ENCODE measurements at regions not wholly inside any gene's neighbourhood (a gene's known extent, or its start where the extent isn't known, plus 50 kb on each side); places are given as distances from the start of the nearest gene placed in this dataset.

- WGBS, 2 donors = 72 to 80% methylated on average over 2 of the region's 2 CpGs
- TF ChIP-seq CTCF (IDR thresholded peaks at IDR 0.05) = no peak
- FAIRE-seq (no peak), DNase-seq (no peak), ATAC-seq (no peak)
- H3K27me3 ChIP-seq = no peaks in the 10 kb centered on the region
- H3K27ac ChIP-seq = no peak overlapping the region
- no peaks in the 10 kb centered on the region for H3K4me1 ChIP-seq
- intact Hi-C loops (cut with DNase I) = no loop called here
- H3K9me3 ChIP-seq = no peaks in the 10 kb centered on the region
- H3K4me3 ChIP-seq = no peak overlapping the region
- no peaks in the 10 kb centered on the region for H3K36me3 ChIP-seq
Measured at GRCh38 chr4:19842471-19842870, 409.2 kb upstream of the SLIT2 start.

- Histone ChIP-seq H3K4me1 (no peaks in the 10 kb centered on the region), H3K27ac (no peak overlapping the region), H3K36me3 (no peaks in the 10 kb centered on the region), H3K9me3 (no peaks in the 10 kb centered on the region), H3K27me3 (no peaks in the 10 kb centered on the region), H3K4me3 (no peak overlapping the region)
- no peak for DNase-seq
- no peak for FAIRE-seq
- intact Hi-C loops (cut with DNase I) = no loop called here
- 80 to 97% methylated on average over 1 of the region's 1 CpG for WGBS, 2 donors
- no peak for TF ChIP-seq CTCF (IDR thresholded peaks at IDR 0.05)
- ATAC-seq = no peak
Measured at GRCh38 chr4:19838858-19839257, 412.8 kb upstream of the SLIT2 start.

- FAIRE-seq (no peak), DNase-seq (no peak), ATAC-seq (no peak)
- TF ChIP-seq CTCF (IDR thresholded peaks at IDR 0.05) = no peak
- Histone ChIP-seq H3K27ac (no peak overlapping the region), H3K36me3 (no peaks in the 10 kb centered on the region), H3K4me3 (no peak overlapping the region), H3K9me3 (no peaks in the 10 kb centered on the region), H3K27me3 (no peaks in the 10 kb centered on the region), H3K4me1 (no peaks in the 10 kb centered on the region)
- intact Hi-C loops (cut with DNase I) = no loop called here
- WGBS, 2 donors = 66 to 78% methylated on average over 3 of the region's 3 CpGs
Measured at GRCh38 chr4:19835429-19835828, 416.3 kb upstream of the SLIT2 start.

- no peak for DNase-seq
- FAIRE-seq = no peak
- Histone ChIP-seq H3K36me3 (no peaks in the 10 kb centered on the region), H3K4me1 (no peaks in the 10 kb centered on the region), H3K27me3 (no peaks in the 10 kb centered on the region), H3K4me3 (no peak overlapping the region), H3K9me3 (no peaks in the 10 kb centered on the region), H3K27ac (no peak overlapping the region)
- no peak for ATAC-seq
- TF ChIP-seq CTCF (IDR thresholded peaks at IDR 0.05) = no peak
- intact Hi-C loops (cut with DNase I) = no loop called here
- WGBS, 2 donors = 46 to 47% methylated on average over 3 of the region's 3 CpGs
Measured at GRCh38 chr4:19832411-19832810, 419.3 kb upstream of the SLIT2 start.

- 61 to 64% methylated on average over 4 of the region's 4 CpGs for WGBS, 2 donors
- Histone ChIP-seq H3K27me3 (no peaks in the 10 kb centered on the region), H3K9me3 (no peaks in the 10 kb centered on the region), H3K4me3 (no peak overlapping the region), H3K4me1 (no peaks in the 10 kb centered on the region), H3K27ac (no peak overlapping the region), H3K36me3 (no peaks in the 10 kb centered on the region)
- intact Hi-C loops (cut with DNase I) = no loop called here
- ATAC-seq (no peak), DNase-seq (no peak), FAIRE-seq (no peak)
- no peak for TF ChIP-seq CTCF (IDR thresholded peaks at IDR 0.05)
Measured at GRCh38 chr4:19831644-19832285, 419.9 kb upstream of the SLIT2 start.
